Caco-2 (cell line): ENCODE measurements at regions not wholly inside any gene's neighbourhood (a gene's known extent, or its start where the extent isn't known, plus 50 kb on each side); places are given as distances from the start of the nearest gene placed in this dataset.
"Not testable (repeated sequence)": the region's sequence is repeated elsewhere in the genome, so short reads cannot be mapped to it uniquely, and the experiment has no call there.

Experiments used
- BruUV-seq: library from RNA; stranded (reverse); fragments of 400-500 nt; replicated peaks from 2 replicates; lab custom pipeline; 2021; lab: Mats Ljungman, UMichigan
- CTCF ChIA-PET: fragments of 300-600 bp; sonication (Branson Sonifier 250); formaldehyde crosslinking; loops from one replicate; lab custom pipeline; 2022; ENCODE audit warnings: antibody characterized with exemption; lab: Charles Lee
- POLR2A ChIA-PET: fragments of 300-600 bp; sonication (Branson Sonifier 250); formaldehyde crosslinking; loops from one replicate; lab custom pipeline; 2022; ENCODE audit warnings: antibody characterized with exemption; lab: Charles Lee
- DNase-seq, 2 experiments: peaks; one replicate each; pipeline versions ENCODE4 v3.0.0 to v3.0.0-alpha.2; 2020 to 2022
- H3K27me3 ChIP-seq: replicated peaks from 2 replicates; pipeline ENCODE4 v1.6.0; 2011; ENCODE audit warnings: low read length; ENCODE audit not compliant: control insufficient read depth, insufficient read depth
- H3K36me3 ChIP-seq: 2 replicates; pipeline ENCODE4 v1.5.1; 2011; ENCODE audit warnings: low read length; ENCODE audit not compliant: control insufficient read depth, insufficient read depth
- H3K4me1 ChIP-seq: fragments of 250-450 bp; sonication (Bioruptor Pico); 2 replicates; pipeline ENCODE4 v1.5.1; 2020; ENCODE audit warnings: mild to moderate bottlenecking
- H3K4me3 ChIP-seq: 2 replicates; pipeline ENCODE4 v1.5.1; 2011; ENCODE audit warnings: low read depth, mild to moderate bottlenecking, control low read depth, low read length
- H3K9me3 ChIP-seq: fragments of 250-450 bp; sonication (Bioruptor Pico); 2 replicates; pipeline ENCODE4 v1.5.1; 2020; ENCODE audit warnings: mild to moderate bottlenecking, moderate library complexity
- H3K27ac Mint-ChIP-seq: one replicate; pipeline ENCODE4 v1.8.0; 2022; ENCODE audit warnings: mixed read lengths; ENCODE audit not compliant: unreplicated experiment
- H3K27me3 Mint-ChIP-seq: one replicate; pipeline ENCODE4 v1.8.0; 2022; ENCODE audit warnings: mixed read lengths; ENCODE audit not compliant: insufficient read depth, unreplicated experiment
- H3K36me3 Mint-ChIP-seq: one replicate; pipeline ENCODE4 v1.8.0; 2022; ENCODE audit warnings: mild to moderate bottlenecking, mixed read lengths; ENCODE audit not compliant: insufficient read depth, unreplicated experiment
- H3K4me1 Mint-ChIP-seq: one replicate; pipeline ENCODE4 v1.8.0; 2022; ENCODE audit warnings: low read depth, mixed read lengths; ENCODE audit not compliant: unreplicated experiment
- H3K4me3 Mint-ChIP-seq: one replicate; pipeline ENCODE4 v1.8.0; 2022; ENCODE audit warnings: mild to moderate bottlenecking, moderate library complexity, mixed read lengths; ENCODE audit not compliant: unreplicated experiment
- H3K9me3 Mint-ChIP-seq: one replicate; pipeline ENCODE4 v1.8.0; 2022; ENCODE audit warnings: mixed read lengths; ENCODE audit not compliant: unreplicated experiment
- CTCF ChIP-seq, 2 experiments: fragments of 200-600 bp in 1 of 2; IDR thresholded peaks; 1 replicate in 1 of 2; 2 replicates in 1 of 2; pipeline versions ENCODE4 v1.5.1 to v1.8.0; 2011 to 2022; ENCODE audit warnings: antibody characterized with exemption in 1 of 2, control low read depth in 1 of 2, inconsistent platforms in 1 of 2, low read depth in 1 of 2, low read length in 1 of 2, mild to moderate bottlenecking in 1 of 2, moderate library complexity in 1 of 2; ENCODE audit not compliant: insufficient read depth in 1 of 2, severe bottlenecking in 1 of 2, unreplicated experiment in 1 of 2
- intact Hi-C: fragments of 100-400 bp; cut with micrococcal nuclease; formaldehyde crosslinking; loops from one replicate; pipeline ENCODE4 v1.10.0; 2022; ENCODE audit not compliant: unreplicated experiment

- no peaks in the 10 kb centered on the region for H3K9me3 Mint-ChIP-seq
- BruUV-seq = no TSS peak
- no peak overlapping the region for H3K27ac Mint-ChIP-seq
- H3K27me3 Mint-ChIP-seq = peaks cover 30% of the 10 kb centered on the region
- no peak for TF ChIP-seq CTCF (IDR thresholded peaks at IDR 0.05; ENCODE audit: insufficient read depth in 1 of 2, low read depth in 1 of 2, low read length in 1 of 2, severe bottlenecking in 1 of 2, unreplicated experiment in 1 of 2)
- CTCF ChIA-PET = no interaction called here
- H3K36me3 Mint-ChIP-seq = no peaks in the 10 kb centered on the region
- H3K4me1 ChIP-seq = no peaks in the 10 kb centered on the region
- no peak for DNase-seq
- no peaks in the 10 kb centered on the region for H3K9me3 ChIP-seq
- no peaks in the 10 kb centered on the region for H3K36me3 ChIP-seq
- intact Hi-C loops = no loop called here
- POLR2A ChIA-PET = no interaction called here
- no peaks in the 10 kb centered on the region for H3K27me3 ChIP-seq
- no peak overlapping the region for H3K4me3 ChIP-seq
- no peaks in the 10 kb centered on the region for H3K4me1 Mint-ChIP-seq
- no peak overlapping the region for H3K4me3 Mint-ChIP-seq
Measured at GRCh38 chr10:62498271-62498670, 124.1 kb downstream of the ZNF365 start.

GRCh38 chr10:62500116-62500515 is 125.9 kb downstream of the ZNF365 start:
- H3K27me3 ChIP-seq, DNase-seq, H3K4me1 ChIP-seq, H3K36me3 Mint-ChIP-seq, BruUV-seq, H3K9me3 ChIP-seq, H3K27ac Mint-ChIP-seq, H3K4me1 Mint-ChIP-seq, H3K4me3 ChIP-seq, H3K4me3 Mint-ChIP-seq, H3K36me3 ChIP-seq, POLR2A ChIA-PET, H3K9me3 Mint-ChIP-seq, intact Hi-C loops: not testable (repeated sequence)
- H3K27me3 Mint-ChIP-seq = peaks cover 26% of the 10 kb centered on the region
- CTCF ChIA-PET = interaction anchor here (0.6 kb wide), 1 partner anchor 608 kb away, joined by 3 read pairs; no protein-coding TSS in a partner anchor

- Histone ChIP-seq H3K27me3 (no peaks in the 10 kb centered on the region), H3K4me3 (no peak overlapping the region), H3K9me3 (no peaks in the 10 kb centered on the region), H3K4me1 (peaks cover 4% of the 10 kb centered on the region; the same call in 1 of the 2 replicates), H3K36me3 (no peaks in the 10 kb centered on the region)
- ChIA-PET POLR2A (no interaction called here), CTCF (no interaction called here)
- no peak for DNase-seq
- Mint-ChIP-seq H3K4me1 (no peaks in the 10 kb centered on the region), H3K9me3 (no peaks in the 10 kb centered on the region), H3K4me3 (no peak overlapping the region), H3K36me3 (no peaks in the 10 kb centered on the region), H3K27me3 (peaks cover 16% of the 10 kb centered on the region), H3K27ac (no peak overlapping the region)
- no TSS peak for BruUV-seq
- intact Hi-C loops = no loop called here
- TF ChIP-seq CTCF (IDR thresholded peaks at IDR 0.05; ENCODE audit: insufficient read depth in 1 of 2, low read depth in 1 of 2, low read length in 1 of 2, severe bottlenecking in 1 of 2, unreplicated experiment in 1 of 2) = no peak
Measured at GRCh38 chr10:62501547-62501946, 127.4 kb downstream of the ZNF365 start.
